GM18508 (cell line): ENCODE measurements at regions not wholly inside any gene's neighbourhood (a gene's known extent, or its start where the extent isn't known, plus 50 kb on each side); places are given as distances from the start of the nearest gene placed in this dataset.

Experiments
- ATAC-seq: cut with Tn5 transposase; IDR thresholded peaks from one replicate; pipeline ENCODE4 v1.9.1; 2021; ENCODE audit warnings: moderate number of reproducible peaks; ENCODE audit not compliant: insufficient read depth, unreplicated experiment

- ATAC-seq: no peak
Measured at GRCh38 chr13:100872761-100873160, 198.2 kb upstream of the TMTC4 start.

- no peak for ATAC-seq
Measured at GRCh38 chr13:100870898-100871297, 196.3 kb upstream of the TMTC4 start.

- no peak for ATAC-seq
Measured at GRCh38 chr13:100860866-100861265, 186.3 kb upstream of the TMTC4 start.

GRCh38 chr13:100859861-100860260 is 185.3 kb upstream of the TMTC4 start:
- ATAC-seq: no peak

GRCh38 chr13:100855151-100855550 is 180.6 kb upstream of the TMTC4 start:
- ATAC-seq: no peak

- no peak for ATAC-seq
Measured at GRCh38 chr13:100854006-100854405, 179.4 kb upstream of the TMTC4 start.

- ATAC-seq: no peak
Measured at GRCh38 chr13:100853434-100853833, 178.8 kb upstream of the TMTC4 start.

- no peak for ATAC-seq
Measured at GRCh38 chr13:100852146-100852545, 177.6 kb upstream of the TMTC4 start.

GRCh38 chr13:100848304-100848703 is 173.7 kb upstream of the TMTC4 start:
- no peak for ATAC-seq

- no peak for ATAC-seq
Measured at GRCh38 chr13:100845128-100845757, 170.6 kb upstream of the TMTC4 start.

GRCh38 chr13:100842136-100842535 is 167.5 kb upstream of the TMTC4 start:
- ATAC-seq: no peak

GRCh38 chr13:100838387-100838786 is 163.8 kb upstream of the TMTC4 start:
- ATAC-seq: no peak

GRCh38 chr13:100837631-100838030 is 163.0 kb upstream of the TMTC4 start:
- ATAC-seq: no peak

- no peak for ATAC-seq
Measured at GRCh38 chr13:100836711-100837110, 162.1 kb upstream of the TMTC4 start.

- ATAC-seq: no peak
Measured at GRCh38 chr13:100835695-100836094, 161.1 kb upstream of the TMTC4 start.

- no peak for ATAC-seq
Measured at GRCh38 chr13:100833427-100833826, 158.8 kb upstream of the TMTC4 start.

GRCh38 chr13:100828226-100828625 is 153.6 kb upstream of the TMTC4 start:
- no peak for ATAC-seq

GRCh38 chr13:100827489-100828176 is 153.0 kb upstream of the TMTC4 start:
- ATAC-seq: no peak

GRCh38 chr13:100826441-100826840 is 151.8 kb upstream of the TMTC4 start:
- no peak for ATAC-seq

GRCh38 chr13:100825557-100825956 is 151.0 kb upstream of the TMTC4 start:
- ATAC-seq: no peak

- no peak for ATAC-seq
Measured at GRCh38 chr13:100824366-100824765, 149.8 kb upstream of the TMTC4 start.

GRCh38 chr13:100823448-100823847 is 148.9 kb upstream of the TMTC4 start:
- ATAC-seq: no peak
